C4-2B (cell line): ENCODE measurements at regions not wholly inside any gene's neighbourhood (a gene's known extent, or its start where the extent isn't known, plus 50 kb on each side); places are given as distances from the start of the nearest gene placed in this dataset.

Experiments used
- CTCF ChIP-seq: fragments of 450-650 bp; conservative IDR thresholded peaks from 2 replicates; pipeline ENCODE4 v1.5.1; 2017; ENCODE audit warnings: mild to moderate bottlenecking
- ZFX ChIP-seq: fragments of 450-650 bp; IDR thresholded peaks from 2 replicates; pipeline ENCODE4 v1.6.1; 2017

DNA sequence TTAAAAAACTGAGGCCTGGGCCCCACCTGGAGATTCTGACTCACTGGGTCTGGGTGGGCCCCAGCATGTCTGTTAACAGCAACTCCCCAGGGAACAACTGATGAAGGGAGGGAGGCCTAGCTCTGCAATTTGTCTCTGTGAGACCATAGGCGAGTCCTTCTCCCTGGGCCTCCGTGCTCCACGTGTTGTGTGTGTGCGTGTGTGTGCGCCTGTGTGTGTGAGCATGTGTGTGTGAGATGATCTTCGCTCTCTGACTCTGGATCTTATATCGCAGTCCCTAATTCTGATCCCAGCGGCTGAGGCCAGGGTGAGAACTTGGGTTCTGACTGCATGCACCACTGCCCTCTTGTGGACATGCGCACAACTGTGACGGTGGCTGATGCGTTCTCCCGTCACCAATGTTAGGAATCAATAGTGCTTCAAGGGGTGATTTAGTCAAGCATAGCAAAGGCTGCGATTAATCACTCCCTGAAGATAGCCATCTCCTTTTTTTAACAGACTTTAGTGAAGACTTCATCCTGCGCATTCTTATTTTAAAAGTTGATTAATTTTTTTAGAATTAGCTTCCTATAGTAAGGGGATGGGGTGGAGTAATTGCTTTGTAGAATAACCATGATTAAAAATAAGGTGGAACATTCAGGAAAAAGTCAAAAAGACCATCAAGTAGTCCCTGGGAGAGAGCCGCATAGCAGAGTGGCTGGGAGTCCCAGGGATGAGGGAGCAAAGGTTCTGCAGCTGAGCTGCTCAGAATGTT, 62.4 kb upstream of the USP24 start:
- TF ChIP-seq CTCF (peak; percentile 92), ZFX (no peak)
